SK-N-SH treated with all-trans-retinoic acid at 6 μM for 48 hours (cell line): ENCODE measurements at regions not wholly inside any gene's neighbourhood (a gene's known extent, or its start where the extent isn't known, plus 50 kb on each side); places are given as distances from the start of the nearest gene placed in this dataset.

ENCODE experiments used
- ATAC-seq: fragments of 200-7000 bp; cut with Tn5 transposase; 3 replicates; pipeline ENCODE4 v1.9.1; 2020; ENCODE audit warnings: mild to moderate bottlenecking, moderate library complexity
- ARNTL ChIP-seq: fragments of 450-650 bp; formaldehyde crosslinking; IDR thresholded peaks from 2 replicates; pipeline ENCODE4 v1.5.0; 2020; ENCODE audit warnings: low read depth, mild to moderate bottlenecking, moderate library complexity, borderline replicate concordance
- CREB5 ChIP-seq: fragments of 250-450 bp; sonication (Bioruptor Pico); IDR thresholded peaks from 2 replicates; pipeline ENCODE4 v1.5.1; 2020; ENCODE audit warnings: low read depth, mild to moderate bottlenecking, moderate library complexity
- CSDC2 ChIP-seq: fragments of 250-450 bp; sonication (Bioruptor Pico); IDR thresholded peaks from 2 replicates; pipeline ENCODE4 v1.5.0; 2020; ENCODE audit warnings: mild to moderate bottlenecking, moderate library complexity
- ESRRG ChIP-seq: fragments of 250-450 bp; sonication (Bioruptor Pico); IDR thresholded peaks from 2 replicates; pipeline ENCODE4 v1.6.1; 2021; ENCODE audit warnings: mild to moderate bottlenecking
- GLIS3 ChIP-seq: fragments of 250-450 bp; sonication (Bioruptor Pico); IDR thresholded peaks from 2 replicates; pipeline ENCODE4 v1.5.0; 2020; ENCODE audit warnings: mild to moderate bottlenecking, moderate library complexity
- ISL1 ChIP-seq: fragments of 250-450 bp; sonication (Bioruptor Pico); IDR thresholded peaks from 2 replicates; pipeline ENCODE4 v2.1.2; 2022; ENCODE audit warnings: mild to moderate bottlenecking, moderate library complexity
- PATZ1 ChIP-seq: fragments of 250-450 bp; sonication (Bioruptor Pico); IDR thresholded peaks from 2 replicates; pipeline ENCODE4 v1.8.0; 2020; ENCODE audit warnings: mild to moderate bottlenecking, moderate library complexity, borderline replicate concordance
- PPARA ChIP-seq: fragments of 250-450 bp; sonication (Bioruptor Pico); IDR thresholded peaks from 2 replicates; pipeline ENCODE4 v1.5.0; 2020; ENCODE audit warnings: mild to moderate bottlenecking, borderline replicate concordance
- RARB ChIP-seq: fragments of 250-450 bp; sonication (Bioruptor Pico); IDR thresholded peaks from 2 replicates; pipeline ENCODE4 v1.8.0; 2021; ENCODE audit warnings: mild to moderate bottlenecking, moderate library complexity
- SNAI2 ChIP-seq: fragments of 250-450 bp; sonication (Bioruptor Pico); IDR thresholded peaks from 2 replicates; pipeline ENCODE4 v1.5.0; 2020; ENCODE audit warnings: mild to moderate bottlenecking, moderate library complexity
- TOX ChIP-seq: fragments of 250-450 bp; sonication (Bioruptor Pico); IDR thresholded peaks from 2 replicates; pipeline ENCODE4 v1.8.0; 2021; ENCODE audit warnings: mild to moderate bottlenecking, moderate library complexity, borderline replicate concordance
- TSHZ2 ChIP-seq: fragments of 250-450 bp; sonication (Bioruptor Pico); IDR thresholded peaks from 2 replicates; pipeline ENCODE4 v1.5.0; 2020; ENCODE audit warnings: mild to moderate bottlenecking, moderate library complexity
- ZC3H10 ChIP-seq: fragments of 250-450 bp; sonication (Bioruptor Pico); IDR thresholded peaks from 2 replicates; pipeline ENCODE4 v1.5.1; 2021; ENCODE audit warnings: mild to moderate bottlenecking, moderate library complexity
- ZFP3 ChIP-seq: fragments of 250-450 bp; sonication (Bioruptor Pico); IDR thresholded peaks from 2 replicates; pipeline ENCODE4 v1.5.0; 2020; ENCODE audit warnings: mild to moderate bottlenecking, moderate library complexity
- ZFP30 ChIP-seq: fragments of 450-650 bp; formaldehyde crosslinking; IDR thresholded peaks from 2 replicates; pipeline ENCODE4 v1.5.0; 2022; ENCODE audit warnings: mild to moderate bottlenecking, moderate library complexity
- ZNF565 ChIP-seq: fragments of 450-650 bp; formaldehyde crosslinking; conservative IDR thresholded peaks from 2 replicates; pipeline ENCODE4 v1.5.0; 2020; ENCODE audit warnings: low read depth, mild to moderate bottlenecking, moderate library complexity
- ZNF70 ChIP-seq: fragments of 450-650 bp; formaldehyde crosslinking; IDR thresholded peaks from 2 replicates; pipeline ENCODE4 v1.5.0; 2020; ENCODE audit warnings: mild to moderate bottlenecking, moderate library complexity
- TF ChIP-seq, protein P1 (sequence below): fragments of 250-450 bp; sonication (Bioruptor Pico); IDR thresholded peaks from 2 replicates; pipeline ENCODE4 v1.8.0; 2021; ENCODE audit warnings: low read depth, mild to moderate bottlenecking, moderate library complexity, borderline replicate concordance

DNA sequence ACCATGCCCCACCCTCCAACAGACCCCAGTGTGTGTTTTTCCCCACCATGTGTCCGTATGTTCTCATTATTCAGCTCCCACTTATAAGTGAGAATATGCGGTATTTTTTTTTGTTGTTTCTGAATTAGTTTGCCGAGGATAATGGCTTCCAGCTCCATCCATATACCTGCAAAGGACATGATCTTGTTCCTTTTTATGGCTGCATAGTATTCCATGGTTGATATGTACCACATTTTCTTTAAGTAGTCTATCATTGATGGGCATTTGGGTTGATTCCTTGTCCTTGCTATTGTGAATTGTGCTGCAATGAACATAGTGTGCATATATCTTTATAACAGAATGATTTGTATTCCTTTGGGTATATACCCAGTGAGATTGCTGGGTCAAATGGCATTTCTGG is 176.9 kb downstream of the UTRN start:
- no peak for TF ChIP-seq ESRRG (CRISPR knock-in tag)
- no peak for TF ChIP-seq ZNF70 (CRISPR knock-in tag)
- TF ChIP-seq TSHZ2 (CRISPR knock-in tag) = no peak
- TF ChIP-seq CREB5 = no peak
- TF ChIP-seq TOX (CRISPR knock-in tag) = no peak
- TF ChIP-seq PATZ1 (CRISPR knock-in tag) = no peak
- no peak for TF ChIP-seq CSDC2
- TF ChIP-seq ARNTL (CRISPR knock-in tag) = no peak
- TF ChIP-seq PPARA (CRISPR knock-in tag) = no peak
- TF ChIP-seq GLIS3 (CRISPR knock-in tag) = no peak
- no peak for TF ChIP-seq ISL1
- TF ChIP-seq ZC3H10 = no peak
- TF ChIP-seq ZNF565 (CRISPR knock-in tag) = no peak
- no peak for TF ChIP-seq RARB (CRISPR knock-in tag)
- no peak for ATAC-seq

- no peak for ATAC-seq
- TF ChIP-seq SNAI2 (CRISPR knock-in tag) = no peak
- TF ChIP-seq PATZ1 (CRISPR knock-in tag) = no peak
- no peak for TF ChIP-seq ZNF565 (CRISPR knock-in tag)
- no peak for TF ChIP-seq ARNTL (CRISPR knock-in tag)
- TF ChIP-seq ISL1 = no peak
- TF ChIP-seq ZFP3 = no peak
- TF ChIP-seq, protein P1, sequence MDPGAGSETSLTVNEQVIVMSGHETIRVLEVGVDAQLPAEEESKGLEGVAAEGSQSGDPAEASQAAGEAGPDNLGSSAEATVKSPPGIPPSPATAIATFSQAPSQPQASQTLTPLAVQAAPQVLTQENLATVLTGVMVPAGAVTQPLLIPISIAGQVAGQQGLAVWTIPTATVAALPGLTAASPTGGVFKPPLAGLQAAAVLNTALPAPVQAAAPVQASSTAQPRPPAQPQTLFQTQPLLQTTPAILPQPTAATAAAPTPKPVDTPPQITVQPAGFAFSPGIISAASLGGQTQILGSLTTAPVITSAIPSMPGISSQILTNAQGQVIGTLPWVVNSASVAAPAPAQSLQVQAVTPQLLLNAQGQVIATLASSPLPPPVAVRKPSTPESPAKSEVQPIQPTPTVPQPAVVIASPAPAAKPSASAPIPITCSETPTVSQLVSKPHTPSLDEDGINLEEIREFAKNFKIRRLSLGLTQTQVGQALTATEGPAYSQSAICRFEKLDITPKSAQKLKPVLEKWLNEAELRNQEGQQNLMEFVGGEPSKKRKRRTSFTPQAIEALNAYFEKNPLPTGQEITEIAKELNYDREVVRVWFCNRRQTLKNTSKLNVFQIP (CRISPR knock-in tag) = no peak
- no peak for TF ChIP-seq CSDC2
- TF ChIP-seq ZFP30 (CRISPR knock-in tag) = no peak
- TF ChIP-seq RARB (CRISPR knock-in tag) = no peak
Measured at GRCh38 chr6:144466716-144467115, 181.6 kb downstream of the UTRN start.

- TF ChIP-seq ZNF70 (CRISPR knock-in tag) = no peak
- no peak for TF ChIP-seq ZFP3
Measured at GRCh38 chr6:144467172-144467762, 182.1 kb downstream of the UTRN start.

DNA sequence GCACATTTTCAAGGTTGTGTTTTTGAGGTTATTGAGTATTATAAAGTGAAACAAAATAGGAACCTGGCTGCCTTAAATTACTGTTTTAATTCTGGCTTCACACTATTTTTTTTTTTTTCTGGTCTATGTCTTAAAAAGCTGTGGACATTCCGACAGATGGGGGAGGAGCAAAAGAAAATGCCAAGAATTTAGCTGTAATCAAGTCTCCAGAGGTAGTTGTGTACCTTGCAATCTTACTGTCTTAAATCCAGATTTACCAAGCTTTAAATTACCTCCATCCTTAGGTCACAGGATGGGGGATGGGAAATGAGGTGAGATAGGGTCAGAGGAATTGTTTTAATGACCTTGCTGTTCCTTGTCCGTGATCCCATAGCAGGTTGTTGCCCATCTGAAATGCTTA is 182.8 kb downstream of the UTRN start:
- no peak for ATAC-seq
- TF ChIP-seq TOX (CRISPR knock-in tag) = no peak
- no peak for TF ChIP-seq ZC3H10
- no peak for TF ChIP-seq ARNTL (CRISPR knock-in tag)
- TF ChIP-seq ZFP3 = no peak
- TF ChIP-seq TSHZ2 (CRISPR knock-in tag) = no peak
- no peak for TF ChIP-seq ZFP30 (CRISPR knock-in tag)
- TF ChIP-seq, protein P1 (CRISPR knock-in tag) = no peak
- TF ChIP-seq RARB (CRISPR knock-in tag) = no peak
- TF ChIP-seq CREB5 = no peak
- TF ChIP-seq ZNF565 (CRISPR knock-in tag) = no peak

More at GRCh38 chr6:144467172-144467762, 182.1 kb downstream of the UTRN start:
- no peak; the same call in 2 of the 3 replicates for ATAC-seq
